HG03457 (cell line): ENCODE measurements at regions not wholly inside any gene's neighbourhood (a gene's known extent, or its start where the extent isn't known, plus 50 kb on each side); places are given as distances from the start of the nearest gene placed in this dataset.

Experiments used
- ATAC-seq: cut with Tn5 transposase; IDR thresholded peaks from one replicate; pipeline ENCODE4 v1.9.1; 2021; ENCODE audit warnings: moderate number of reproducible peaks; ENCODE audit not compliant: unreplicated experiment

GRCh38 chr5:124341066-124341858 is 405.2 kb downstream of the ZNF608 start:
- ATAC-seq: no peak

DNA sequence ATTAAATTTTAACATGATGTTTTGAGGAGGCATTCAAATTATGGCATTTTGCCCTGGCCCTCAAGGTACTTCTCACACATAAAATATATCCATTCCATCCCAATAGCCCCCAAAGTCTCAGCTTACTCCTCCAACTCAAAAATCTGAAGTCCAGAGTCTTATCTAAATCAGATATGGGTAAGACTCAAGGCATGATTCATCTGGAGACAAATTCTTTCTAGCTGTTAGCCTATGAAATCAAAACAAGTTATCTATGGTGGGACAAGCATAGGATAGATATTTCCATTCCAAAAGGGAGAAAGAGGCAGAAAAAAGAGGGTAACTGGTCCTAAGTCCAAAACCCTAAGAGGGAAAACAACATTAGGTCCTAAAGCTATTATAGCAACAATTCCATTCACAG is 408.4 kb downstream of the ZNF608 start:
- ATAC-seq: no peak

DNA sequence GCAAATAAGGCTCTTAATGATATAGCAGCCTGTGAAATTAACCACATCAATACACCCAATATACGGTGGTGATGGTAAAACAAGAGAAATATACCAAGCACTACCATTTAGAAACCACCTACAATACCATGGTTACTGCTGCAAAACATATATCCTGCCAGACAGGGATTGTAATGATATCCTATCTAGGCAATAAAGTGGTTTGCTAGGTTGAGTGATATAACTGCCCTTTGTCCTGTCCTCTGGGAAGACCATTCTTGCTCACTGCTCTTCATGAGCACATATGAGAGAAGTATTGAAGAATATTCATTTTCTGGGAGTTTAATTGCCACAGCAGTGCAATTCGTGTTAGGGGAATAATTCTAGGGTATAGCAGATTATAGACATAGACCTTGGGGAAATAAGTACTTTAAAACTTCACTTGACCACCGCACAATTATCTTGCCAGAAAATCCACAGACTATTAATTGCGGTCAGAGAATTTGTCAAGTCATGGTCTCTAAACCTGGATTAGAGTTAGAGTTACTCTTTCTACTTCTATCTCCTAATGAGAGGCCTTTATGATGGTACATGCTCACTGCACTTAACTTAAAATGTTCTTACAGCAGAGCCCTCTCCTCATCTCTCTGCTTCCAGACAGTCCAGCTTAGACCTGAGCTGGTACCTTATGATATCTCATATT is 413.0 kb downstream of the ZNF608 start:
- ATAC-seq: no peak

DNA sequence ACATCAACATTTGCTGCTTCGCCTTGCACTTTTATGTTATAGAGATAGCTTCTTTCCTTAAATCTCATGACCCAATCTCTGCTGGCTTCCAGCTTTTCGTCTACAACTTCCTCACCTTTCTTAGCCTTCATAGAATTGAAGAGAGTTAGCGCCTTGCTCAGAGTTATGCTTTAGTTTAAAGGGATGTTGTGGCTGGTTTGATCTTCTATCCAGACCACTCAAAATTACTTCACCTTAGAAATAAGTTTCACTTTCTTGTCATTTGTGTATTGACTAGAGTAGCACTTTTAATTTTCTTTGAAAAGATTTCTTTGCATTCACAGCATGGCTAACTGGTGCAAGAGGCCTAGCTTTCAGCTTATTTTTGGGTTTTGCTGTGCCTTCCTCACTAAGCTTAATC is 414.2 kb downstream of the ZNF608 start:
- no peak for ATAC-seq

DNA sequence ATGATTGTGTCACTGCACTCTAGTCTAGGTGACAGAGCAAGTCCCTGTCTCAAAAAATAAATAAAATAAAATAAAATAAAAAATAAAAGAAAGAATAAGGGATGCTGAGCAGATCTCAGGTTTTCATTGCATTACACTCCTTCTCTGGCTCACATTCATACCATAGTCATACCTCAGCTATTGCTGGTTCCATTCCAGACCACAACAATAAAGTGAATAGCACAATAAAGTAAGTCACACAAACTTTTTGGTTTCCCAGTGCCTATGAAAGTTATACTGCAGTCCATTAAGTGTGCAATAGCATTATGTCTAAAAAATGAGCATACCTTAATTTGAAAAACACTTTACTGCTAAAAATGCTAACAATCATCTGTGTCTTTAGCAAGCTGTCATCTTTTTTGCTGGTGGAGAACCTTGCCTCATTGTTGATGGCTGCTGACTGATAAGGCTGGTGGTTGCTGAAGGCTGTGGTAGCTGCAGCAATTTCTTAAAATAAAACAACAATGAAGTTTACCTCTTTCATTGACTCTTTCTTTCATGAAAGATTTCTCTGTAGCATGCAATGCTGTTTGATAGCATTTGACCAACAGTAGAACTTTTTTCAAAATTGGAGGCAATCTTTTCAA is 415.7 kb downstream of the ZNF608 start:
- ATAC-seq: no peak

- ATAC-seq: no peak
Measured at GRCh38 chr5:124328201-124328600, 418.2 kb downstream of the ZNF608 start.

DNA sequence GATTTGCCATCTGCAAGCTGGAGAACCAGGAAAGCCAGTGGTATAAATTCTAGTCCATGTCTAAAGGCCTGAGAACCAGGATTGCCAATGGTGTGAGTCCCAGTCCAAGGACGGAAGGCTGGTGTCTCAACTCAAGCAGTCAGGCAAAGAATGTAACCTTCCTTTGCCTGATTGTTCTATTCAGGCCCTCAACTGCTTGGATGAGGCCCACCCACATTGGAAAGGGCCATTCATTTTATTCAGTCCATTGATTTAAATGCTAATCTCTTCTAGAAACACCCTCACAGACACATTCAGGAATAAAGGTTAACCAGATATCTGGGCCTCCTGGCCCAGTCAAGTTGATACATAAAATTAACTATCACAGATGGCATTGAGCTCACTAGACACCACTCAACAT is 427.8 kb downstream of the ZNF608 start:
- no peak for ATAC-seq

GRCh38 chr5:124317451-124317850 is 429.0 kb downstream of the ZNF608 start:
- ATAC-seq: no peak

- ATAC-seq: no peak
Measured at GRCh38 chr5:124315741-124316415, 430.6 kb downstream of the ZNF608 start.

- no peak for ATAC-seq
Measured at GRCh38 chr5:124310453-124310852, 436.0 kb downstream of the ZNF608 start.

DNA sequence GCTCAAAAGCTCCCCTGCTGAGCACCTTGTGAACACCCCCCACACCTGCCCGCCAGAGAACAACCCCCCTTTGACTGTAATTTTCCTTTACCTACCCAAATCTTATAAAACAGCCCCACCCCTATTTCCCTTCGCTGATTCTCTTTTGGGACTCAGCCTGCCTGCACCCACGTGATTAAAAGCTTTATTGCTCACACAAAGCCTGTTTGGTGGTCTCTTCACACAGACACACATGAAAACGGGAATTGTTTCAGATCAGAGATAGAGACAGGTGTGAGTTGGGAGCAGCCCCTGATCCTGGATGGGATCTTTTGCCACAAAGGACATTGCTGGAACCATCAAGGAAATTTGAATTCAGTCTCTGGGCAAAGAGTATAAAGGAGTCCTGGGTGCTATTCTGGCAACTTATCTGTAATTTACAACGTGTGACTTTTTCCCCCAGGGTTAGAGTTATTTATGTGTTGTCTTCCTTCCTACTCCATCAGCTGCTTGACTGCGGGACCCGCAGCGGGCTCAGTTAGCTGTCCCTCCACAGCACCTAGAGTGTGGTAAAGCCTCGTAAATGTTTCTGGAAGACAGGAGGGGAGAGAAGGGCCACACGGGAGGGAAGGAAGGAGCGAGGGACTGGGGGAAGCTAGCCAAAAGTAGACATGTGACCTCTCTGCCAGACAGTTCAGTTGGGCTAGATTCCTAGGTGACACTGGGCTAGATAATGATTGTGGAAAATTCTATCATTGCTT is 437.0 kb downstream of the ZNF608 start:
- no peak for ATAC-seq

DNA sequence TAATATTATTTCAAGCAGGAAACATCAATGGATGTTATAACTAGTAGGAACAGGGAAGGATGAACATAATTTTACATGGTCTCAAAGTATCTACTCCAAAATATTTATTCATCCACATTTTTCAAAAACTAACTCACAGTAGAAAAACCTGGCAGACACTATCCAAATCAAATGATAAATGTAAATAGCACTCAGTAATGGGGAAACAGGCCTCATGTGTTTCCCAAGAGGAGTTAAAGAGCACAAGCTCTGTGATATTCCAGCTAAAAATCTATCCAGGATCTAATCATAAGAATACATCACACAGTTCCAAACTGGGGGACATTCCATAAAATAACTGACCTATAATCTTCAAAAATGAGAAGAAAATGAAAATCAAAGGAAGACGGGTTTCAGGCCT is 443.1 kb downstream of the ZNF608 start:
- no peak for ATAC-seq

- no peak for ATAC-seq
Measured at GRCh38 chr5:124302533-124302932, 443.9 kb downstream of the ZNF608 start.

GRCh38 chr5:124301850-124302249 is 444.6 kb downstream of the ZNF608 start:
- ATAC-seq: no peak

DNA sequence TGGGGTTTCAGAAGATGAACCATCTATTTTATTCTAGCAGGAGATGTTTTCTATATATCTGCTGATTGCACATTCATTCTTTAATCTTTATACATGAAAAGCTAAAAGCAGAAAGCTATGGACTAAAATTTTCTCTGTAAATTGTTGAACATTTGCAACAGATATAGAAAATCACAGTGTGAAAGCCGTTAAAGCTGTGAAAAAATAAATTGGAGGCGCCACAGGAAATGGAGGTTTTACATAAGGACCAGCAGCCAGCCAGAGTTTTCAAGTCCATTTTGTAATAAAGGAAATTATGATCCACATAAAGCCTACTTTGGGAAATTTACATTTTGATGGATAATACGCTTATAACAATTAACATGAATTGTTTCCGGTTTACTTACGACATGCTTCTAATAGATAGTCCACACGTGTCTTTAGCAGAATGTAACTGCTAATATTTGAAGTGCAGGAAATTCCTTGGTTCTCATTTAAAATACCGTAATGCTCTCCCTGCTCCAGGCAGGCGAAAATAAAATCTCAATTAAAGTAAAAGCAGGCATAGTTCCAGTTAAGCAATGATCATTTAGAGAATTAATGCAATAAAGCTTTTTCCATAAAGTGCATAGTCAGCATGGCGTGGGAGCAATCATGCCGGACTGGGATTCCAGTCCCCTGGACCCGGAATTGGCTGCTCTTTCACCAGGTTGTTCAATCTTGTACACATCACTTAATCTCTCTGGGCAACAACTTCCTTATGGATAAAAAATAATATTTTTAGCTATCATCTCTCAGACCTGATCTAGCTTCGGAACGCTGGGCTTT is 445.4 kb downstream of the ZNF608 start:
- no peak for ATAC-seq

GRCh38 chr5:124297826-124298225 is 448.6 kb downstream of the ZNF608 start:
- ATAC-seq: no peak

GRCh38 chr5:124292322-124292855 is 454.1 kb downstream of the ZNF608 start:
- no peak for ATAC-seq

DNA sequence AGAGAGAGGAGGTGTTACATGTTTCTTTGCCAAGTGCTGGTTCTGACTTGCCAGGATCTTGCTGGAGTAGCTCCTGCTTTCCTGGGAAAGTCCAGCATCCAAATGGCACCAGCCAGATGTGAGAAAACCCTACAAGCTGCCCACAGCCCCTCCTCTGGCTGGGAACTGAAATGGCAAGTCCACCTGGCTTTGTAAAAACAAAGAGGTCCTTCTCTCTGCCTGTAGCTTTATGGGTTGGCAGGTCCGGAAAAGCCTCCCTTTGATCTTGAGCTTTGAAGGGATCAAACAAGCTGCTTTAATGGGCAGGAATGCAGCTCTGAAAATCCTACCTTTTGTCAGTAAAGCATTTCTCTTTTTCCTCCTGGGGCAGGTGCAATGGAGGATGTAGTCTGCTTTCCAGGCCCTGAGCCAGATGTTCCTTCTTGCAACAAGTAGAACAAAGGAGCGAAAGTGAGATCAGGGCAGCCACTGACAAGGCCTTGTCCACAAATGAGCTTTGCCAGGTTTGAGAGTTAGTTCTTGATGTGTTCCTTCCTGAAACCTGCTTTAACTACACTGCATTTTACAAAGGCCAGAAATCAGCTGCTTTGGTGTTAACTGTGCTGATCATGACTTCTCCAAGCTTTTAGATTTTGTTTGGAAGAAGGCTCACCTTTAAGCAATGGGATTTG is 456.7 kb downstream of the ZNF608 start:
- no peak for ATAC-seq

DNA sequence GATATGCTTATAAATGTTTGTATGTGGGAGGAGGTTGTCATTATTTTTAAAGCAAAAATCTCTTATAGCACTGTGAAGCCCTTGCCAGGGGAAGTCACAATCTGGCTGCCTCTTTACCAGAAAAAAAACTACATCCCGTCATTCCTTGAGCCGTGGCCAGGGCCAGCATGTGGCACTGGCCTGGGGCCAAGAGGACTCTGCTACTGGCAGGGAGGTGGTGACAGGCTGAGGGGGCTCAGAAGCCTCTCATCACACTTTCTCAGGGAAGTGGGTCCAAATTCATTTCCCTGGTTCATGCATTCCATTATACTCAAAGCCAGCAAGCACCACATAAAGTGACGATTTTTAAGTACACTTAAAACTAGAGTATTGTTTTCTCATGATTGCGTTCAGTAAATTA is 457.3 kb downstream of the ZNF608 start:
- no peak for ATAC-seq
